Loucy (cell line): ENCODE measurements at regions not wholly inside any gene's neighbourhood (a gene's known extent, or its start where the extent isn't known, plus 50 kb on each side); places are given as distances from the start of the nearest gene placed in this dataset.

Experiments
- H2AFZ ChIP-seq: fragments of 200-600 bp; sonication (generic); 2 replicates; pipeline ENCODE4 v1.6.0; 2016; ENCODE audit warnings: antibody characterized with exemption, mild to moderate bottlenecking, low read length, moderate library complexity
- H3F3A ChIP-seq: fragments of 200-600 bp; 2 replicates; pipeline ENCODE4 v1.6.0; 2016; ENCODE audit warnings: antibody characterized with exemption, low read depth, mild to moderate bottlenecking
- H3K27me3 ChIP-seq: fragments of 200-600 bp; sonication (generic); 2 replicates; pipeline ENCODE4 v1.6.1; 2014; ENCODE audit warnings: low read length, mild to moderate bottlenecking; ENCODE audit not compliant: insufficient read depth, poor library complexity, severe bottlenecking
- H3K36me3 ChIP-seq: fragments of 200-600 bp; sonication (generic); 2 replicates; pipeline ENCODE4 v1.6.1; 2016; ENCODE audit warnings: low read length; ENCODE audit not compliant: insufficient read depth
- H3K4me1 ChIP-seq: fragments of 200-600 bp; sonication (generic); 2 replicates; pipeline ENCODE4 v1.5.1; 2014; ENCODE audit warnings: low read length, mild to moderate bottlenecking; ENCODE audit not compliant: insufficient read depth, poor library complexity, severe bottlenecking
- H3K4me2 ChIP-seq: fragments of 200-600 bp; sonication (generic); 2 replicates; pipeline ENCODE4 v1.6.0; 2014; ENCODE audit warnings: antibody characterized with exemption, low read length, low read depth, mild to moderate bottlenecking; ENCODE audit not compliant: poor library complexity, severe bottlenecking
- H3K4me3 ChIP-seq: fragments of 200-600 bp; sonication (generic); 2 replicates; pipeline ENCODE4 v1.5.1; 2014; ENCODE audit warnings: low read length, mild to moderate bottlenecking, mixed read lengths; ENCODE audit not compliant: poor library complexity, severe bottlenecking
- H3K79me2 ChIP-seq: fragments of 200-600 bp; sonication (generic); 2 replicates; pipeline ENCODE4 v1.6.1; 2014; ENCODE audit warnings: low read length; ENCODE audit not compliant: insufficient read depth
- H3K9ac ChIP-seq: fragments of 200-600 bp; sonication (generic); 2 replicates; pipeline ENCODE4 v1.6.0; 2014; ENCODE audit warnings: mild to moderate bottlenecking, low read depth, low read length, moderate library complexity; ENCODE audit not compliant: poor library complexity, severe bottlenecking
- H3K9me2 ChIP-seq: fragments of 200-600 bp; sonication (generic); replicated peaks from 2 replicates; pipeline ENCODE4 v1.6.1; 2016; ENCODE audit warnings: low read depth, low read length, mixed read lengths
- H3K9me3 ChIP-seq: fragments of 200-600 bp; sonication (generic); 2 replicates; pipeline ENCODE4 v1.6.1; 2014; ENCODE audit warnings: mild to moderate bottlenecking, antibody characterized with exemption, low read length, low read depth; ENCODE audit not compliant: insufficient read depth
- H4K20me1 ChIP-seq: fragments of 200-600 bp; sonication (generic); 2 replicates; pipeline ENCODE4 v1.6.0; 2014; ENCODE audit warnings: antibody characterized with exemption, low read length, mild to moderate bottlenecking; ENCODE audit not compliant: insufficient read depth, poor library complexity, severe bottlenecking
- CTCF ChIP-seq: fragments of 200-600 bp; sonication (generic); conservative IDR thresholded peaks from 2 replicates; pipeline ENCODE4 v1.5.1; 2014; ENCODE audit warnings: mild to moderate bottlenecking, antibody characterized with exemption, low read length
- EZH2phosphoT487 ChIP-seq: fragments of 200-600 bp; IDR thresholded peaks from 2 replicates; pipeline ENCODE4 v1.6.1; 2018; ENCODE audit warnings: antibody characterized with exemption, mild to moderate bottlenecking, moderate library complexity, borderline replicate concordance

- no peaks in the 10 kb centered on the region for H3F3A ChIP-seq
- H3K4me2 ChIP-seq = no peak overlapping the region
- no peaks in the 10 kb centered on the region for H3K36me3 ChIP-seq
- no peaks in the 10 kb centered on the region for H3K9me2 ChIP-seq
- no peak overlapping the region for H2AFZ ChIP-seq
- H3K9me3 ChIP-seq = peaks cover 2% of the 10 kb centered on the region; the same call in 1 of the 2 replicates
- no peak for TF ChIP-seq CTCF
- TF ChIP-seq EZH2phosphoT487 = no peak
- no peaks in the 10 kb centered on the region for H3K79me2 ChIP-seq
- peaks cover 3% of the 10 kb centered on the region for H3K4me1 ChIP-seq
- H3K4me3 ChIP-seq = no peak overlapping the region
- no peak overlapping the region for H3K9ac ChIP-seq
- no peaks in the 10 kb centered on the region for H4K20me1 ChIP-seq
- H3K27me3 ChIP-seq = no peaks in the 10 kb centered on the region
Measured at GRCh38 chr1:25082216-25082899, 149.9 kb downstream of the SYF2 start.

GRCh38 chr1:25081496-25081895 lies 150.8 kb downstream of the SYF2 start:
- Histone ChIP-seq H3K4me2 (no peak overlapping the region), H3F3A (no peaks in the 10 kb centered on the region), H3K27me3 (no peaks in the 10 kb centered on the region), H3K79me2 (no peaks in the 10 kb centered on the region), H3K4me1 (peaks cover 3% of the 10 kb centered on the region), H2AFZ (no peak overlapping the region), H3K9ac (no peak overlapping the region), H3K36me3 (no peaks in the 10 kb centered on the region), H3K9me3 (peaks cover 3% of the 10 kb centered on the region; the same call in 1 of the 2 replicates), H4K20me1 (no peaks in the 10 kb centered on the region), H3K4me3 (no peak overlapping the region), H3K9me2 (no peaks in the 10 kb centered on the region)
- TF ChIP-seq EZH2phosphoT487 (no peak), CTCF (no peak)

GRCh38 chr1:25080294-25081209 lies 150.5 kb upstream of the RUNX3 start:
- no peaks in the 10 kb centered on the region for H4K20me1 ChIP-seq
- no peaks in the 10 kb centered on the region for H3K27me3 ChIP-seq
- TF ChIP-seq CTCF (no peak), EZH2phosphoT487 (no peak)
- no peak overlapping the region for H3K9ac ChIP-seq
- H3F3A ChIP-seq = no peaks in the 10 kb centered on the region
- no peak overlapping the region for H3K4me3 ChIP-seq
- no peaks in the 10 kb centered on the region for H3K79me2 ChIP-seq
- H3K4me2 ChIP-seq = no peak overlapping the region
- no peaks in the 10 kb centered on the region for H3K36me3 ChIP-seq
- peaks cover 3% of the 10 kb centered on the region; the same call in 1 of the 2 replicates for H3K9me3 ChIP-seq
- H3K4me1 ChIP-seq = peaks cover 3% of the 10 kb centered on the region
- no peaks in the 10 kb centered on the region for H3K9me2 ChIP-seq
- H2AFZ ChIP-seq = peak overlapping the region; percentile 84
